Peyer's patch (tissue), 4 donors: ENCODE measurements at regions not wholly inside any gene's neighbourhood (a gene's known extent, or its start where the extent isn't known, plus 50 kb on each side); places are given as distances from the start of the nearest gene placed in this dataset.

Experiments
- POLR2A ChIP-seq, 2 donors: fragments of 450-650 bp; IDR thresholded peaks; one replicate each; pipeline ENCODE4 v1.5.1; 2017; ENCODE audit warnings: antibody characterized with exemption in 2 of 2, mild to moderate bottlenecking in 2 of 2, moderate library complexity in 2 of 2
- TF ChIP-seq, protein P1 (sequence below), 6 experiments: fragments of 450-650 bp in 4 of 6; fragments of 200-600 bp in 2 of 6; sonication (generic) in 1 of 6; IDR thresholded peaks; one replicate each; pipeline ENCODE4 v1.5.1; 2017 to 2019; ENCODE audit warnings: antibody characterized with exemption in 6 of 6, mild to moderate bottlenecking in 3 of 6, moderate library complexity in 1 of 6

DNA sequence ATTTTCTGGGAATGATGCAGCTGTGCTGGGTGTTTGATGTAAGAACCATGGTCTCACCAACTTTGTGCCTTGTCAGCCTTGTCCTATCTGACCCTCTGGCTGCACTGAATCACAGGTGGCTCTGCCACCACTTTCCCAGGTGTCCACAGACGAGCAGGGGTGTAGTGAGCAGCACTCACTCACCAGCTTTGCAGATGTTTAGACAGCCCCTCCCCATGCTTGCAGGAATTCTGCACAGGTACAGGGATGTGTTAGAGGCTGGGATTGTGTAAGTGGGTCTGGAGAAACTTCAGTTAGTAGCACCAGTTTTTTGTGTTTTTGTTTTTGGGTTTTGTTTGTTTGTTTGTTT lies 88.2 kb upstream of the NAA20 start:
- TF ChIP-seq, protein P1, sequence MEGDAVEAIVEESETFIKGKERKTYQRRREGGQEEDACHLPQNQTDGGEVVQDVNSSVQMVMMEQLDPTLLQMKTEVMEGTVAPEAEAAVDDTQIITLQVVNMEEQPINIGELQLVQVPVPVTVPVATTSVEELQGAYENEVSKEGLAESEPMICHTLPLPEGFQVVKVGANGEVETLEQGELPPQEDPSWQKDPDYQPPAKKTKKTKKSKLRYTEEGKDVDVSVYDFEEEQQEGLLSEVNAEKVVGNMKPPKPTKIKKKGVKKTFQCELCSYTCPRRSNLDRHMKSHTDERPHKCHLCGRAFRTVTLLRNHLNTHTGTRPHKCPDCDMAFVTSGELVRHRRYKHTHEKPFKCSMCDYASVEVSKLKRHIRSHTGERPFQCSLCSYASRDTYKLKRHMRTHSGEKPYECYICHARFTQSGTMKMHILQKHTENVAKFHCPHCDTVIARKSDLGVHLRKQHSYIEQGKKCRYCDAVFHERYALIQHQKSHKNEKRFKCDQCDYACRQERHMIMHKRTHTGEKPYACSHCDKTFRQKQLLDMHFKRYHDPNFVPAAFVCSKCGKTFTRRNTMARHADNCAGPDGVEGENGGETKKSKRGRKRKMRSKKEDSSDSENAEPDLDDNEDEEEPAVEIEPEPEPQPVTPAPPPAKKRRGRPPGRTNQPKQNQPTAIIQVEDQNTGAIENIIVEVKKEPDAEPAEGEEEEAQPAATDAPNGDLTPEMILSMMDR (IDR thresholded peaks at IDR 0.05): no peak
- no peak for TF ChIP-seq POLR2A (IDR thresholded peaks at IDR 0.05)
